MM.1S (cell line): ENCODE measurements at regions not wholly inside any gene's neighbourhood (a gene's known extent, or its start where the extent isn't known, plus 50 kb on each side); places are given as distances from the start of the nearest gene placed in this dataset.

Experiments
- CTCF ChIP-seq: fragments of 300-600 bp; sonication (generic); IDR thresholded peaks from 2 replicates; pipeline ENCODE4 v1.5.1; 2016; ENCODE audit warnings: antibody characterized with exemption, low read length, mixed read lengths
- EZH2 ChIP-seq: fragments of 300-600 bp; sonication (generic); optimal IDR thresholded peaks from 2 replicates; pipeline ENCODE3; 2017; ENCODE audit warnings: low read depth, mild to moderate bottlenecking, antibody characterized with exemption, low read length, mixed read lengths

DNA sequence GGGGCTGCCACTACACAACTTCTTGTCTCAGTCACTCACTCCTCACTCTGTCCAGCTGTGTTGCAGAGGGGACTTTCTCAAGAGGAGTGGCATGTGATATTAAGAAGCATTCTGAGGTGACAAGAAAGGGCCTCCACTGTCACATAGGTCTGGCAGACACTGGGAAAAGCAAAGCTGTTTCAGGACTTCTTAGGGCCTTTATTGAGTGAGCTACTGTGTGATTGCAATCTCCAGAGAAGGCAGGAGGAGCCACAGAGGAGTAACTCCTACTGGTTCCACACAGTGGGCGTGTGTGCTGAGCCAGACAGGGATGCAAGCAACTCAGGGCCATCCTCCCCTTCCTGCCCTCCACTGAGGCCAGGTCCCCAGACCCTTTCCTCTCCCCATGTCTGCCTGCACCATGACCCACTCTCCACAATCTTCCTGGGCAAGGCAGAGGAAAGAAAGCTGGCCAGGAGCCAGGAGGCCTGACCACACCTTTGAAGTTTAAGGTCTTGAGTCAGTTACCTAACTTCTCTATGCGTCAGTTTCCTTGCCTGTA, 262.0 kb upstream of the ZMIZ1 start:
- TF ChIP-seq CTCF (no peak), EZH2 (no peak)
